Gastroesophageal sphincter (tissue), 4 donors: ENCODE measurements at regions not wholly inside any gene's neighbourhood (a gene's known extent, or its start where the extent isn't known, plus 50 kb on each side); places are given as distances from the start of the nearest gene placed in this dataset.

Experiments
- ATAC-seq: fragments of 150-250 bp; one replicate; pipeline ENCODE4 v1.9.1; 2016; ENCODE audit warnings: mild to moderate bottlenecking, moderate library complexity
- H3K27ac ChIP-seq, 4 donors: fragments of 200-600 bp; sonication (generic) in 3 of 4; 1 replicate in 3 of 4; 2 replicates in 1 of 4; pipeline ENCODE4 v1.5.1; 2016 to 2019
- H3K27me3 ChIP-seq: fragments of 200-600 bp; sonication (generic); one replicate; pipeline ENCODE4 v1.5.1; 2019
- H3K36me3 ChIP-seq, 2 donors: fragments of 200-600 bp; sonication (generic); one replicate each; pipeline ENCODE4 v1.5.1; 2019; ENCODE audit warnings: control low read depth in 1 of 2
- H3K4me1 ChIP-seq, 3 donors: fragments of 200-600 bp; sonication (generic); 1 replicate in 2 of 3; 2 replicates in 1 of 3; pipeline ENCODE4 v1.5.1; 2016 to 2019; ENCODE audit warnings: control low read depth in 2 of 3
- H3K4me3 ChIP-seq, 2 donors: fragments of 200-600 bp; sonication (generic); one replicate each; pipeline ENCODE4 v1.5.1; 2019; ENCODE audit warnings: mild to moderate bottlenecking in 1 of 2, moderate library complexity in 1 of 2
- H3K9me3 ChIP-seq, 3 donors: fragments of 200-600 bp; sonication (generic); one replicate each; pipeline ENCODE4 v1.5.1; 2017 to 2019; ENCODE audit warnings: control low read depth in 2 of 3
- CTCF ChIP-seq, 4 experiments: fragments of 200-600 bp in 2 of 4; fragments of 450-650 bp in 2 of 4; sonication (generic) in 1 of 4; IDR thresholded peaks; one replicate each; pipeline ENCODE4 v1.5.1; 2017 to 2019; ENCODE audit warnings: antibody characterized with exemption in 4 of 4, mild to moderate bottlenecking in 2 of 4, moderate library complexity in 2 of 4
- EP300 ChIP-seq: sonication (generic); formaldehyde crosslinking; IDR thresholded peaks from one replicate; pipeline ENCODE4 v1.6.1; 2017; ENCODE audit warnings: antibody characterized with exemption, mild to moderate bottlenecking
- POLR2A ChIP-seq, 2 donors: fragments of 450-650 bp; IDR thresholded peaks; one replicate each; pipeline ENCODE4 v1.6.1; 2017; ENCODE audit warnings: antibody characterized with exemption in 2 of 2, mild to moderate bottlenecking in 2 of 2, moderate library complexity in 1 of 2
- POLR2AphosphoS5 ChIP-seq: sonication (generic); formaldehyde crosslinking; IDR thresholded peaks from one replicate; pipeline ENCODE4 v1.6.1; 2017; ENCODE audit warnings: antibody characterized with exemption
- WGBS, 2 donors: methylation state at CpG; one replicate each; pipeline ENCODE4 v1.1.5; 2018; ENCODE audit warnings: low coverage in 1 of 2; 5-methylcytosine and 5-hydroxymethylcytosine counted together

- Histone ChIP-seq H3K4me1 (no peaks in the 10 kb centered on the region), H3K9me3 (peaks cover 0 to 14% (median 0%) of the 10 kb centered on the region in 3 donors), H3K36me3 (no peaks in the 10 kb centered on the region), H3K27me3 (no peaks in the 10 kb centered on the region), H3K4me3 (no peak overlapping the region), H3K27ac (no peak overlapping the region)
- no peak for TF ChIP-seq POLR2AphosphoS5
- no peak for TF ChIP-seq EP300
- no peak for TF ChIP-seq CTCF (IDR thresholded peaks at IDR 0.05)
- no peak for TF ChIP-seq POLR2A (IDR thresholded peaks at IDR 0.05)
- ATAC-seq: no peak
- WGBS, 2 donors: 91 to 100% methylated on average over 1 of the region's 1 CpG
Observed at GRCh38 chr4:97353876-97354275, 789.4 kb downstream of the STPG2 start.

GRCh38 chr4:97359826-97360225, 783.5 kb downstream of the STPG2 start:
- no peak for TF ChIP-seq EP300
- TF ChIP-seq CTCF (IDR thresholded peaks at IDR 0.05): no peak
- TF ChIP-seq POLR2A (IDR thresholded peaks at IDR 0.05): no peak
- no peak for TF ChIP-seq POLR2AphosphoS5
- Histone ChIP-seq H3K27me3 (no peaks in the 10 kb centered on the region), H3K36me3 (no peaks in the 10 kb centered on the region), H3K27ac (no peak overlapping the region), H3K4me1 (no peaks in the 10 kb centered on the region), H3K9me3 (peaks cover 0 to 17% (median 0%) of the 10 kb centered on the region in 3 donors), H3K4me3 (no peak overlapping the region)
- no peak for ATAC-seq
- 90 to 100% methylated on average over 2 of the region's 2 CpGs for WGBS, 2 donors

- TF ChIP-seq POLR2AphosphoS5 (no peak), POLR2A (IDR thresholded peaks at IDR 0.05) (no peak), EP300 (no peak), CTCF (IDR thresholded peaks at IDR 0.05) (no peak)
- no peak overlapping the region for H3K4me3 ChIP-seq
- no peak for ATAC-seq
- no peaks in the 10 kb centered on the region for H3K27me3 ChIP-seq
- no peak overlapping the region for H3K27ac ChIP-seq
- peaks cover 0 to 12% (median 0%) of the 10 kb centered on the region in 3 donors for H3K9me3 ChIP-seq
- no peaks in the 10 kb centered on the region for H3K4me1 ChIP-seq
- H3K36me3 ChIP-seq: no peaks in the 10 kb centered on the region
Observed at GRCh38 chr4:97360733-97361132, 782.5 kb downstream of the STPG2 start.

- no peak for ATAC-seq
- Histone ChIP-seq H3K27me3 (no peaks in the 10 kb centered on the region), H3K4me3 (no peak overlapping the region), H3K9me3 (peaks cover 0 to 3% (median 0%) of the 10 kb centered on the region in 3 donors), H3K4me1 (no peaks in the 10 kb centered on the region), H3K36me3 (no peaks in the 10 kb centered on the region), H3K27ac (no peak overlapping the region)
- no peak for TF ChIP-seq POLR2AphosphoS5
- no peak for TF ChIP-seq CTCF (IDR thresholded peaks at IDR 0.05)
- TF ChIP-seq EP300: no peak
- no peak for TF ChIP-seq POLR2A (IDR thresholded peaks at IDR 0.05)
Observed at GRCh38 chr4:97367878-97368277, 775.4 kb downstream of the STPG2 start.

- Histone ChIP-seq H3K4me1 (no peaks in the 10 kb centered on the region), H3K4me3 (no peak overlapping the region), H3K27ac (no peak overlapping the region), H3K27me3 (no peaks in the 10 kb centered on the region), H3K36me3 (no peaks in the 10 kb centered on the region), H3K9me3 (no peaks in the 10 kb centered on the region)
- TF ChIP-seq CTCF (IDR thresholded peaks at IDR 0.05) (no peak), POLR2AphosphoS5 (no peak), EP300 (no peak), POLR2A (IDR thresholded peaks at IDR 0.05) (no peak)
- 20 to 49% methylated on average over 3 of the region's 3 CpGs for WGBS, 2 donors
- no peak for ATAC-seq
Observed at GRCh38 chr4:97370568-97370967, 772.7 kb downstream of the STPG2 start.
